ENCODE measurements at regions not wholly inside any gene's neighbourhood (a gene's known extent, or its start where the extent isn't known, plus 50 kb on each side); places are given as distances from the start of the nearest gene placed in this dataset.

DNA sequence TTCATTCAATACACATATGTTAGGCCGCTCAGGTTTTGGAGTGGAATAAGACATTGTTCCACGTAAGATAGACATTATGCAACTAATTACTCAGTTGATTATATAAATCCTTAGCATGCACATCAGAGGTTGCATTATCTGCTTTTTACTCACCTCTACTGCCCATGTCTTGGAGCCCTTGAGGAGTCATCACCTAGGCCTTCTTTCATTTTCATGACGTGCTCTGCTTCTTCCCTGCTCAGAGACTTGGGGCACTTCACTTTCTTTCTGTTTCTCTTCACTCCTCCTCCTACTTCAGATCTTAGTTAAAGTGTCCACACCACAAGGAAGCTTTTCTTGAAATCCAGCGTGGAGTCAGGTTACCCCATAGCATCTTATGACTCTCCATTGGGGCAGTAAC, 241.1 kb downstream of the TLR4 start:
- DNase-seq: no peak

GRCh38 chr9:117951127-117951526, 246.9 kb downstream of the TLR4 start:
- DNase-seq: no peak

DNA sequence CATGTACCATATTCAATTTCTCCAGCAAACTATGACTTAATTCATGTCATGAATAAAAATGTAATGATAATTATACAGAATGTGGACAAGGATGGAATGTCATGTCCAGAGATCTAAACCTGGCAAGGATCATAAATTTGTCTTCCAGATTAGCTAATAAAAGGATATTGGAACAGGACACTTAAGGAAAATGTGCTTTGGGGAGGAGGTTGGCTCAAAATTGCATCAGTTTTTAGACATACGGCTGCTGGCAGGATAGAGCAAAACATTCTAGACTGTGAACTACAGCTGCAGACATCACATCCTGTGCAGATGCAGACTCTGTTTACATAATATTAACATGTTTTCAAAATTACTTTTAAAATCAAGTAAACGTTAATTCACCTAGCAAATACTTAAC, 248.4 kb downstream of the TLR4 start:
- DNase-seq: no peak

DNA sequence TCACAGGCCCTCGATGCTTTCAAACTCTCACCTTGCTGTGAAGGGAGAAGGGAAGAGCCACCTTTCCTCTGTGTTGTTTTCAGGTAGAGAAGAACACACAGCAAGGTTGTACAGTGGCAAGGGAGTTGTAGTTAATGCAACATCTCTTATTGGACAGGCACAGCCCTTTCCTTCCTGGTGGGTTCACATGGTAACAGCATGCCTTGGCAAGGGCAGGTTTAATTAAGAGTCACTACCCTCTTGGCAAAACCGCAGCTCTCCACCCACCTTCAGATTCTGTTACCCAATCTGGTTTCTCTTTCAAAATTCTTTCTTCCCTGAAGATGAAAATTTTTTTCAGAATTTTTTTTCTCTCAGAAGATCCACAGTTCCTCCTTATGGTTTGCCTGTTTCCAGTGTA, 253.1 kb downstream of the TLR4 start:
- DNase-seq: no peak

GRCh38 chr9:117958726-117959125, 254.5 kb downstream of the TLR4 start:
- no peak for DNase-seq

DNA sequence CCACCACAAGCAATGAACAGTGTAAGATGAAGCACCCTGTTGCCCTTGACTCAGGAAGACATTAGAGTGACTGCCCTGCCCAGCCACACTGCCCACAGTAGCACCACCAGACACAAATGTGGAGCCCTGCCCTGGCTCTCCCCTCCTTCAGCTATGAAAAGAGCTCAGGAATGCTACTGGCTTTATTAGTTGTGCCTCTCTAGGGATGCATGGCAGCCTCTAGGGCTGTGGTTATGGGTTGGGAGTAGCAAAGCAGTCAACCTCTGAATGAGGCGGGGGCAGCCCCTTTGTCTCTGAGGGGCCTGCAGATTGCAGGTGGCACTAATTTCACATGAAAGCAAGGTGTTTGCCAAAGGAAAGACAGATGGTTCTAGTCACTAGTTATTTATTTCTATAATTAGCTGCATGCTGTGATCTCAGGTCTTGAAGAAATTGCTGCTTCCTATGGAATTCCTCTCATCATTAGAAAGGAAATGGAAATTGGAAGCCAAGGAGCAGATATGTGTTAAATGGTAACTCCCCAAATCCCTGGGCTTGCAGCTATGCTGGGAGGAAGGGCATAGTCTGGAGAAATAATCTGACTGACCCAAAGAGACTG, 259.4 kb downstream of the TLR4 start:
- no peak for DNase-seq

GRCh38 chr9:117970276-117971050, 266.3 kb downstream of the TLR4 start:
- DNase-seq: no peak

DNA sequence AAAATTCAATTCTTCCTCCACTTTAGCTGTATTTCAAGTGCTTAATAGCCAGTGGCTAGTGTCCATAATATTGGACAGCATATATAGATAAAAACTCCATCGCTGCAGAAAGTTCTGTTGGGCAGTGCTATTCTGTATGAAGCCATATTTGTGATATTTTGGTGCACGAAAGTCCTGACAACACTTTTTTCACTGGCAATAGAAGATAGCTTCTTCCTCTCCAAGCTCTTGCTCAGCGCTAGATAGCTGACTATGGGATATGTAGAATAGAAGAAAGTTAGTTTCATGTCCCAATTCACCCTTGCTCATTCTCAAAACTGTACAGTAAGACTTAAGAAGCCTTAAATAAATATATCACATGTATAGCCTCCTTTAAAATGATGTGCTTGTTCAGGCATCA, 269.9 kb downstream of the TLR4 start:
- DNase-seq: no peak

- DNase-seq: no peak
Observed at GRCh38 chr9:117979914-117980313, 275.7 kb downstream of the TLR4 start.

GRCh38 chr9:117987945-117988344, 283.7 kb downstream of the TLR4 start:
- no peak for DNase-seq

GRCh38 chr9:117992006-117992405, 287.8 kb downstream of the TLR4 start:
- DNase-seq: no peak

DNA sequence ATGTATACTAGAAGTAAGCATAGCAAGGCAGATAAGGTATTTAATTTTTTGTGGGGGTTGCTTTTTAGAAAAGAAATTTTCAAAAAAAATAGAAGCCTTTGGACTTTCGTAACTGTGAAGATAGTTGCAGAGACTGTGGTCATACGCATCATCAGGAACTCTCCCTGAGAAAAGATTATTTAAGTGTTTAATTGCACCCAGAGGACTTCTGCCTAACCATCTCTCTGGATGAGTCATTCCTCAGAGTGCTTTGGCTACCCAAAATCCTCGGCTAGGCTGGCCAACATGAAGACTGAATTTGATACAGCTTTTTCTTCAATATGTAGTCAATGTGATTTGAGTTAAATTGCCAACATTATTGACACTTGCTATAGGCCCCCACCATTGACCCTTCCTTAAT, 296.4 kb downstream of the TLR4 start:
- DNase-seq: no peak

- DNase-seq: no peak
Observed at GRCh38 chr9:118003240-118003639, 299.0 kb downstream of the TLR4 start.

- no peak for DNase-seq
Observed at GRCh38 chr9:118008246-118008645, 304.0 kb downstream of the TLR4 start.

- DNase-seq: no peak
Observed at GRCh38 chr9:118009614-118010013, 305.4 kb downstream of the TLR4 start.

DNA sequence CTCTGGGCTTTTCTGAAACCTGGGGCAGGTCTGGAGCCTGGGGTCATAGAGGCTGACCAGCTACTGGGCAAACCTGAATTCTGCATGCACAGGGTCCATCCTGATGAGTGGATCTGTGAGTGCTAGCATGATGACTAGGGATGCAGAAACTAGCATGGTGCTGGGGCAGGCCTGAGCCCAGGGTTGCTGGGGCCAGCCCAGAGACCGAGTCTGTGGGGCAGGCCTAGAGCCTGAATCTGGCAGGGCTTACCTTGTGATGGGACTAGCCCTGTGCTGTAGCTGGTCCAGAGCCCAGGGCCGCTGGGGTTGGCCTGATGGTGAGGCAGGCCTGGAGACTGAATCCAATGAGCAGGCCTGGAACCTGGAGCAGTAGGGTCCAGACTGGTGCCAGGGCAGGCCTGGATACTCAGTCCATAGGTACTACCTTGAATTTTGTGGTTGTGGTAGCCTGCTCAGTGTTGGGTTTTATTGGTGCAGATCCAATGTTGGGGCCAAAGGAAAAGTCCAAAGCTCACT, 313.5 kb downstream of the TLR4 start:
- no peak for DNase-seq

DNA sequence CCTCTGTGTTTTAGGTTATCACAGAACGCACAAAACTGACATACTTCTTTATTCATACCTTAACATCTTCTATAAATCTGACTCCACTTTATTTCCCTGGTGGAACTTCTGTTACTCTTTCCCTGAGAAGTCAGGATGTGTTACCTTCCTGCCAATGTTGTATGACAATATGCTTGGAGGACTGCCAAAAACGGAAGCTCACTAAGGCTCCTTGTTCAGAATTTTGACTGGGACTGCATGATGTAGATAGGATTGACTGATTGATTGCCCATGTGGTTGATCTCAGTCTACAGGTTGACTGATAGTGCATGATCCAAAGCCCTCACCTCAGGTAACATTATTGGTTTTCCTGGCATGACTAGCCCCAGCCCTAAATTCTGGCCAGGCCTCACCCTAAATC, 319.4 kb downstream of the TLR4 start:
- no peak for DNase-seq

DNA sequence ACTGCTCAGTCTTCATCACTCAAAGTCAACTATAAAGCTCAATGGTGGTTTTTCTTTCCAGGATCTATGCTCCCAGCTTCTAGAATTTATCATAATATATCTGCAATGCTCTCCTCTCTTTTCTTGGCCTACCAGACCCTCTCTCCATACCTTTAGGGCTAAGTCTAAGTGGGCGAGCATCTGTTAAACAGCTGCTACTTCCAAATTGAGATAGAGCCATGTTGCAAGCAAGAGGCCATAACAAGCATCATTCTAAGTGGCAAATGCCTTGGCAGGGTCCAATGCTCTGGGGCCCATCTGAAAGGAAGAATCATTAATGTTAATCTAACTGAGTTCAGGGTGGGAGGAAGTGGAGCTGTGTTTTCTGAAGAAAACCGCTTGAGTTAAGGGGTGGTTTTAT, 324.0 kb downstream of the TLR4 start:
- DNase-seq: no peak

DNA sequence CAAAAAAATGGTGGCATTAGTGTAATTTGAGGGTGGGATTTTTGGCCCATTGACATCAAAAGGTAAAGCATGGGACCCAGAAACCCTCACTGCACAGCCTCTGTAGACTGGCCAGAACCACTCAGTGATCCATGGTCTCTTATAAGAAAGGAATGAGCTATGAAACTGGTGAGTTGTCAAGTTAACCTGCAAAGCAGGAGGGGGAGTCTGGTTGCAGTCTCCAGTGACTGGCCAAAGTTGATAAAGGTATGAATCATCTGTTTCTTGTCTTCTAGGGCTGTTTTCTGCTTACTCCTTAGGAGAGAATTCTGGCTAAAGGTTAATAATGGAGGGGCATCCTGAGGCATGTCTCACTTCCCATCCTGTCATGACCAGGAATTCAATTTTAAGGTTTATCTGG, 325.2 kb downstream of the TLR4 start:
- no peak for DNase-seq

DNA sequence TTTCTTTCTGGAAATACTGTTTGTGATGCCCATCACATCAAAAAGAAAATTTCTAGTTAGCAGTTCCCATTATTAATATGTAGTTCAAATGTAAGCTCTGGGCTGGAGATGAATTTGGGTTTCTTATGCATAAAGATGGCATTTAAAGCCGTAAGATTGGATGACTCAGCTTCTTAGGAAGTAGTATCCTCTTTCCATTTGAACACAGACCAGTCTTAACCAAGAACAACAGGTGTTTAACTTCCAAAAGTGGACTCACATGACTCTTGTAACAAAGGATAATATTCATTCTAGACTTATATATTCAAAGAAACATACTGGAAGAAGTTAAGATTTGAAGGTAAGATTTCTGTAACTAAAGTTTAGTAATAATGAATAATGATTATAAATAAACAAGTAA, 330.5 kb downstream of the TLR4 start:
- DNase-seq: no peak

DNA sequence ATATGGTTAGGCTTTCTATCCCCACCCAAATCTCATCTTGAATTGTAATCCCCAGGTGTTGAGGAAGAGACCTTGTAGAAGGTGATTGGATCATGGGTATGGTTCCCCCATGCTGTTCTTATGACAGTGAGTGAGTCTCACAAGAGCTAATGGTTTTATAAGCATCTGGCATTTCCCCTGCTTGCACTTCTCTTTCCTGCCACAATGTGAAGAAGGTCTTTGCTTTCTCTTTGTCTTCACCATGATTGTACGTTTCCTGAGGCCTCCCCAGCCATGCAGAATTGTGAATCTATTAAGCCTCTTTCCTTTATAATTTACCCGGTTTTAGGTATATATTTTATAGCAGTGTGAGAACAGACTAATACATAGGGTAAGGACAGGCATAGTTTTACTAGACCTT, 334.5 kb downstream of the TLR4 start:
- no peak for DNase-seq

GRCh38 chr9:118058227-118058626, 354.0 kb downstream of the TLR4 start:
- DNase-seq: no peak

GRCh38 chr9:118059484-118060278, 355.5 kb downstream of the TLR4 start:
- DNase-seq: no peak

- DNase-seq: no peak
Observed at GRCh38 chr9:118083161-118083560, 379.0 kb downstream of the TLR4 start.

Data from activated naive CD4-positive, alpha-beta T cell treated with anti-CD3 and anti-CD28 coated beads, Interleukin-2, amount 50 U/mL, for 16 hours (primary cell).